ENCODE measurements at regions not wholly inside any gene's neighbourhood (a gene's known extent, or its start where the extent isn't known, plus 50 kb on each side); places are given as distances from the start of the nearest gene placed in this dataset.

DNA sequence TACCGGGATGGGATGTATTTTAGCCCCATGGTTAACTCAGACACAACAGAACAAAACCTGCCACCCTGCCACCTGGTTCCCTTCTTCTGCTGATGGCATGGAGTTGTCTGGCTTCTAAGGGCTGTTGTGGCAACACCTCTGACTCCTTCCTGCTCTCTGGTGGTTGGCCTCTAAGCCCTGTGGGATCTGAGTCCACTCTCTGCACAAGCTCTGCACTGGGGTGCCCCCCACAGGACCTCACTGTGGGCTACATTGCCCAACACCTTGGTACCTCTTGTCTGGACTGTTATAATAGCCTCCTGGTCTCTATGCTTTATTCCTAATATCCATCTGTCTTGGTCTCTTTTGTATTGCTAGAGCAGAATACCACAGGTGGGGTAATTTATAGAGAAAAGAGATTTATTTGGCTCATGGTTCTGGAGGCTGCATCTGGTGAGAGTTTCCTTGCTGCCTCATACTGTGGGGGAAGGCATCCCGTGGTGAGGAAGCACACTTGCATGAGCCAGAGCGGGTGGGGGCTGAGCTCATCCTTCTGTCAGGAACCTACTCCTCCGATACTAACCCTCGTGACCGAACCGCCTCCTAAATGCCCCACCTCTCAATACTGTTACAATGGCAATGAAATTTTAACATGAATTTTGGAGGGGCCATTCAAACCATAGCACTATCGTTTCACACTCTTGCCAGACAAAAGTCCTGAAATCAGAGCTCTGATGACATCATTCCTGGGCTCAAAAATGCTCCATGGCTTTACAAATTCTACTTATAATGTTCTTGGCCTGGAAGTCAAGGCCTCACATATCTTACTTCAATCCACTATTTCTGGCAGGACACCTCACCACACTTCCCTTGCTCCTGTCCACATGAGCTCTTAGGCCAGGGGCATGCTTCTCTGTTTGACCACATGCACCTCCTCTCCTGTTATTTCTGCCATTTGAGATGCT is 127.2 kb downstream of the PAX1 start:
- TF ChIP-seq, protein P1, sequence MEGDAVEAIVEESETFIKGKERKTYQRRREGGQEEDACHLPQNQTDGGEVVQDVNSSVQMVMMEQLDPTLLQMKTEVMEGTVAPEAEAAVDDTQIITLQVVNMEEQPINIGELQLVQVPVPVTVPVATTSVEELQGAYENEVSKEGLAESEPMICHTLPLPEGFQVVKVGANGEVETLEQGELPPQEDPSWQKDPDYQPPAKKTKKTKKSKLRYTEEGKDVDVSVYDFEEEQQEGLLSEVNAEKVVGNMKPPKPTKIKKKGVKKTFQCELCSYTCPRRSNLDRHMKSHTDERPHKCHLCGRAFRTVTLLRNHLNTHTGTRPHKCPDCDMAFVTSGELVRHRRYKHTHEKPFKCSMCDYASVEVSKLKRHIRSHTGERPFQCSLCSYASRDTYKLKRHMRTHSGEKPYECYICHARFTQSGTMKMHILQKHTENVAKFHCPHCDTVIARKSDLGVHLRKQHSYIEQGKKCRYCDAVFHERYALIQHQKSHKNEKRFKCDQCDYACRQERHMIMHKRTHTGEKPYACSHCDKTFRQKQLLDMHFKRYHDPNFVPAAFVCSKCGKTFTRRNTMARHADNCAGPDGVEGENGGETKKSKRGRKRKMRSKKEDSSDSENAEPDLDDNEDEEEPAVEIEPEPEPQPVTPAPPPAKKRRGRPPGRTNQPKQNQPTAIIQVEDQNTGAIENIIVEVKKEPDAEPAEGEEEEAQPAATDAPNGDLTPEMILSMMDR (IDR thresholded peaks at IDR 0.05) = no peak

DNA sequence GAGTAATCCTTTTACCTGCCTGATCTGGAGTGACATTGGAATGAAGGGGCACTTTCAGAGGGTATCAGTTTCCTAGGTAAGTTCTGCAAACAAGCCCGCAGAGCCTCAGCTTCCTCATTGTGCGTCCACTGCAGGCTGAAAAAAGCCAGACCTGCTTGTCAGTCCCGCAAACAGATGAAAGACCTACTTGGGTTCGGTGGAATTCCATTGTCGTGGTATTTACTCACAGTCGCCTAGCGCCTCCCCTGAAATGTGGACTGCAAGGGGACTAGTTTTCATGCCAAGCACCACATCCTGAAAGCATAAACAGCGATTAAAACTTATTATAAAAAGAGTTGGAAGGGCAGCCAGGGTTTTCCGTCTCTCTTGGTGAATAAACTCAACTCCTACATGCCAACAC is 121.5 kb downstream of the PAX1 start:
- TF ChIP-seq, protein P1 (IDR thresholded peaks at IDR 0.05) = no peak

DNA sequence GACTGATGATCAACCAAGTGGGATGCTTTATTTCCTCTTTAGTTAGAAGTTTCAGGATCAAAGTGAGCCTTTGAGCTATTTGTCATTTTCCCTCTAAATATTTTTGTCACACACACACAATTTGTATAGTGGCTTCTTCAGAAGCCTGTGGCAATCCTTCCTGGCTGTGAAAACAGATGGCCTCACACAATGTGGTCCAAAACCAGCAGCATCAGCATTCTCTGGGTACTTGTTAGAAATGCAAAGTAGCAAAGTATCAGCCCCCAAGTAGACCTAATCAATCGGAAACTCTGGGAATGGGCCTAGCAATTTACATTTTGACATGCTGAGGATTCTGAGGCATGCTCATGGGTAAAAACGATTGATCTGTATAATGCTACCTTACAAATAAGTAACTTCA is 115.9 kb downstream of the PAX1 start:
- TF ChIP-seq, protein P1 (IDR thresholded peaks at IDR 0.05) = no peak

DNA sequence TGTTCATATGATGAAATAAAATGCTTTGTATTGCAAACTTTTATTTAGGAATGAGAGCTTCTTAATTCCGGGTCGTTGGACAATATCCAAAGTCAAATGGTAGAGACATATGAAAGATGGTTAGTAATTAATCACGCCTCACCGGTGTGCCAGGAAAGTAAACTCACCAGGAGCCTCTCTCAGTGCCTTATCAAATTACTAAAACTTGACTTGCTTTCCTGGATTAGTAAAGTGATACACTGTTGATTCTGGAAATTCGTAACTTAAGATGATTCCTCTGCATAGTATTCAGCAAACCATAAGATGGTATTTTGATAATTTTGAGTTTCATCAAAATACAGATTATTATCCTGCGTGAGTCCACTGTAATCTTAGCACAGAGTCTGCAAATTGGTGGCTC is 115.2 kb downstream of the PAX1 start:
- TF ChIP-seq, protein P1 (IDR thresholded peaks at IDR 0.05) = no peak

DNA sequence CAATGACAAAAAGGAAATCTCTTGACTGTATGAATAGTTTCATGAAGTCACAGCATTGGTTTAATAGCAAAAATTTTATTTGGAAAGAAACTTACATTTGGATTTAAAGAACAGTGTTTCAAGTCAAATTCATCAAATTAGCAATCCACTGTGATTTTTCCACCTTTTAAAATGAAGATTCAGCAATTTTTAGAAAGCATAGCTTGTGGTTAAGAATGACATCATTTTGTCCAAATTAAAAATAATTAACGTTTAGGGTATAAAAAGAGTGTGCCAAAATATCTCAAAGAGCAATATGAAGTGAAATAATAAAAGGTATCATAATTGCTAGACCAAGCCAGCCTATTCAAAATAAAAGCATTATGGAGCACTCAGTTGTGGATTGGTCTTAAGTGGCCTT is 114.6 kb downstream of the PAX1 start:
- TF ChIP-seq, protein P1 (IDR thresholded peaks at IDR 0.05) = no peak

DNA sequence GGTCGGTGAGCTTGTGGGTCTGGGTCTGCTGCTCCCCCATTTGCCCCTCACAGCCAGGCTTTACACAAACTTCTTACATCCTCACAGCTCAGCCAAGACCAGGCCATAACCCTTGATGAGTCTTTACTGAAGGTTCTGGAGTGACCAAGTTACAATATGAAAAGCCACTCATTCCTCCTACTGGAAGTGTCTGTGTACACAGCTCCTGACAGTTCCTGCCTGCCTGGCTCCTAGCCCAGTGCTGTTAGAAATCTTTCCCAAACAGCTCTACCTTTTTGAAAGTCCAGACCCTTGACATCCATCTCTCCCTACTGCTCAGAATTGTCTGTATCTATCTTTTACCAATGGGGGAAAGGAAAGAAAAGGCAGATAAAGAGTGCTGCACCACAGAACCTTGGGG is 106.9 kb downstream of the PAX1 start:
- TF ChIP-seq, protein P1 (IDR thresholded peaks at IDR 0.05) = no peak

DNA sequence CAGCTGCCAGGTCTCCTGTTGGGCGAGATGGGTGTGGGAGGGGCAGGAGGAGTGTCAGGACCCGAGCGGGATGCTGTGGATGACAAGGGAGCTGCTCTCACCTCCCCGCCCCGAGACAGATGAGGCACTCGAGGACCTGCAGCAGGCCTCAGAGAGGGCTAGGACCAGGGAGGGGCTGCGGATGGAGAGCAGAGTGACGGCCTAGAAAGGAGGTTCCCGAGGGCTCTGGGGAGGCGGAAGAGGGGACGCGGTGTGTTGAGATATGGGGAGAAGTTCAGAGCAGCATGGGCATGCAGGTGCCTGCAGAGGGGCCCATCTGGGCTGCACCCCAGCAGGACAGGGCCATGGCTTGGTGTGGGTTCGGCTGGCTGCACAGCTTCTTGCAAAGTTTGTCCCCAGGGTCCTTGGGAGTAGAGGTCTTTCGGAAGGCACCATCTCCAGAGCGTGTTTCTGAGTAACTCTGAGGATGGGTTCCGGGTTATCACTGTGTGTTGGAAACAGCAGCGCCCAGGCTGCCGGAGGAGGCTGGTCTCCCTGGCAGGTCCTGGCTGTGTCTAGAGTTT is 104.6 kb downstream of the PAX1 start:
- TF ChIP-seq, protein P1 (IDR thresholded peaks at IDR 0.05) = no peak
